DMS153 treated with DMSO at 0.1 percent for 48 hours (cell line): ENCODE measurements at regions not wholly inside any gene's neighbourhood (a gene's known extent, or its start where the extent isn't known, plus 50 kb on each side); places are given as distances from the start of the nearest gene placed in this dataset.

Experiments used
- DNase-seq: peaks from one replicate; lab custom pipeline; 2025; ENCODE audit not compliant: unreplicated experiment; lab: John Stamatoyannopoulos, UW

GRCh38 chr4:129346036-129346435 is 250.1 kb downstream of the C4orf33 start:
- no peak for DNase-seq

DNA sequence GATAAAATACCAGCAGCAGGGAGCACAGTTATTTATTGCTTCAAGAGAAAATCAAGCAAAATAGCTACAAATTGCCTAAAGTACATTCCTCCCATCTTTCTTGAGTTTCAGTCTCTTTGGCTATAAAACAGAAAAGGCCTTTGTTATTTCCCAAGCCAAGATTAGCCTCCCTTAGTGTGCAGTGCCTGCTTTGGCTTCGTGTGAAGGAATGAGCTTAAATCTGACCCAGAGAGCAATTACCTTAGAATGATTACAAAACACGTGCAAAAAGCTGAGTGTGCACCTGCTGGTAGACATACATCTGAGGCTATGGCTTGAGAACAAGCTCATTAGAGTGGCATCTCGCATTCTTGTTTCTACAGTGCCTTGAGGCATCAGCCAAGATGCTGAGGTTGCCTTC is 250.8 kb downstream of the C4orf33 start:
- DNase-seq: no peak

DNA sequence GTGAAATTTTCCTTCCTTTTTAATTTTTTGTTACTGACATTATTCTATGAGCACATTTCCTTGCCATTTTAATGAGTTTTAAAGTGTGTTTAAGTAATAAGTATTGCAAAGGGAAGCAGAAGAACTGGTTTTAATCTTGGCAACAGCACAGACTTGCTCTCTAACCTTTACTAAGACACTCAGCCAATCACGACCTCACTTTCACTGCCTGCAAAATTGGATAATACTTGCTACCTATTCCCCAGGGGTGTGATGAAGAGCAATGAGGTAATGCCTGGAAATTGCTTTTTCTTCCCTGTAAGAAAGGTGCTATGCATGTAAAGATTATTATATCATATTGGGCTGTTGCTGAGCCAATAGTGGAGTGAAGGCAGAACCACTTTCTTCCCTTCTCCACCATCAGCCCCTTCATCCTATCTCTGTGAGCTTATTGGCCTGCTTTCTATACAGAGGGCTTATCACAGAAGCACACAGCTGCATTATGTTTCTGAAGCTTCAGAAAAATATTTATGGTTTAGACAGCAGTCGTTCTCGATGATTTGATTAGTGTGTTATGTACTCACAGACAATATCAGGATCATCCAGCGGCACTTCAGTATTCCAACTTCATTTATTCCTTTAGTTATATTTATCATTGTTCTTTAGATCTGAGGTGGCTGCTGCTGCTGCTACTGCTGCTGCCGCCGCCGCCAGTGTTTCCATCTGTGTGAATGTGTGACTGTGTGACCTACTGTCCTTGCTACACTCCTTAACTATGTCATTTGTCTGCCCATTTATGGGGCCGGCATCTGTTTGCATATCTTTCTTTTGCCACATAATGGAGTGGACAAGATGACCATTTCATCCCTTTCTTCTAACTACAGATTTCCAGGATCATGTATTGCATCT is 255.1 kb downstream of the C4orf33 start:
- DNase-seq: no peak

DNA sequence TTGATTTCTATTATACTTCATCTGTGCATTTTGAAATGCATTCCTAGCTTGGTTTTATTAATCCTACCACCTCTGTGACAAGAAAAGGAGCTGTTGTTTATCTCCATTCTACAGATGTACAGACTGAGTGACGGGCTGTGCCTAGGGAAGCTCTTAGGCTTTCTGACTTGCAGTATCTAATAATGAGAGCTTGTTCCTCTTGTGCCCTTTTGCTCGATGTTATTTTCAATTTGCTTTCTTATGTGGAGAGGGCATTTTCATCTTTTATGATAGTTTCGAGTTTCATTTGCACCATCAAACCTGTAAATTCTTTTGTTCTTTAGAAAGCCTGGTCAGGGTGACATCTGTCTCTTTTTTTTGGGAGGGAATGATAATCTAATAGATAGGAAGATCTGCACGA is 256.5 kb downstream of the C4orf33 start:
- no peak for DNase-seq

DNA sequence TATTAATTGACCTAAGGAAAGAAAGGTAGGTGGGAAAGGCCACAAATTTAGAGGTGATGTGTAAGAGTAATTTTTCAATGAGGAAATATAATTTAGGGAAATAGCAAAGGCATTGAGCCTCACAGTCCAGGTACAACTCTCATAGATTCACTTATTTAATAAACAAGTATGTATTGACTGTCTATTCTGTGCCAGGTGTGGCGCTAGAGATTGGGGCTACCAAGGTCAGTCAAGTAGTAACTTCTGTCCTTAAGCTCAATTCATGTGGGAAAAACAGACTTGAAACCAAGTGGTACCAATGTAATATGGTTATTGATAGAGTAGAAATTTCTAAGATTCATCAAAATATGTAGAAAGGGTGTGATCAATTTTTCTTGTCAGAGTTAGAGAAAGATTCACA is 257.5 kb downstream of the C4orf33 start:
- DNase-seq: no peak

DNA sequence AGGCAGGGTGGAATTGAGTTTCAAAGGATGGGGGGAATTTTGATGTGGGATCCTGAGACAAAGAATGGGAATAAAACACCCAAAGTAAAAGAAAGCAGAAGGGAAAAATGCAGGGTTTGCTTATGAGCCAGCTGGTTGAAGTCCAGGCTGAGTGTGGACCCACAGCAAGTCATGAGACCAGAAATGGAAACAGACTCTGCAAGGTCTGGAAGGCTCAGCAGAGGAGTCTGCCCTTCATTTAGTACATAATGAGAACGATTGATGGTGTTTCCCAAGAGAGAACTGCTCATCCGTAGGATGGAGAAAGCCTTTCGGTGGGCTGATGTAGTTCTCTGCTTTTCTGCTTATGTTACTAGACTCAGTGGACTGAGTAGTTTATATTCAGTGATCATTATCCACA is 259.1 kb downstream of the C4orf33 start:
- no peak for DNase-seq

DNA sequence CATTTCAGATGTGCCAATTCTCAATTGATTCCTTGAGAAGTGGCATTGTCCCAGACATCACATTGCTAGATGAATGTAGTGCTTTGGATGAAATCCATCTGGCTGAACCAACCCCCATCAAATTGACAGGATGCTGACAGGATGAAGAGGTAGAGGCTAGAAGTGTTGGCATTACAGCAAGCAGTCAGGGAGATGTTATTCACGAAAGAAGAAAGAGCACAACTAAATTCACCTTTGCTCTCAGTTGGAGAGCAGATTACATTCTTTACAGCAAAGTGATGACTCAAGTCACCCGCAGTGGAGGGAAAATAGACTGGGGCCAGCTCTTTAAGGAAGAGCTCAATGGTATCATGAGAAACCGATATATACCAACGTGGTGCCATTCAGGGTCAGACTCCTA is 259.6 kb downstream of the C4orf33 start:
- DNase-seq: no peak

DNA sequence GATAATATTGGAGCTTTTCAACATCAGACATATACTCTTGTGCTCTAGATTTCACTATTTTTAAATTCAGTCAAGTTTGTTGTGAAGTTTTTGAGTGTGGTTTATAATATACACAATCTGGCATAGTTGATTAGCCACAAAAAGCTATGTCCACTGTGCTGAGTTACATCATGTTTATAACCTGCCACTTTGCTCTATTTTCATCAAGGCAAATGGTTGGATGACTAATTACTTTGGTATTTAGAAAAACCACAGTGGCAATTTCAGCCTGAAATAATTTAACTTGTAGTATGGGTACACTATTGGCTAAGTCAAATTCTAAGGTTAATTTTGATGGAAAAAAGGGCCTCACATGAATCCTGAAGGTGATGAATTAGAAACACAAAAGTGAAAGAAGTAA is 262.6 kb downstream of the C4orf33 start:
- no peak for DNase-seq

GRCh38 chr4:129359461-129359860 is 263.5 kb downstream of the C4orf33 start:
- DNase-seq: no peak

- DNase-seq: peak; percentile 81
Observed at GRCh38 chr4:129362691-129363274, 266.8 kb downstream of the C4orf33 start.

DNA sequence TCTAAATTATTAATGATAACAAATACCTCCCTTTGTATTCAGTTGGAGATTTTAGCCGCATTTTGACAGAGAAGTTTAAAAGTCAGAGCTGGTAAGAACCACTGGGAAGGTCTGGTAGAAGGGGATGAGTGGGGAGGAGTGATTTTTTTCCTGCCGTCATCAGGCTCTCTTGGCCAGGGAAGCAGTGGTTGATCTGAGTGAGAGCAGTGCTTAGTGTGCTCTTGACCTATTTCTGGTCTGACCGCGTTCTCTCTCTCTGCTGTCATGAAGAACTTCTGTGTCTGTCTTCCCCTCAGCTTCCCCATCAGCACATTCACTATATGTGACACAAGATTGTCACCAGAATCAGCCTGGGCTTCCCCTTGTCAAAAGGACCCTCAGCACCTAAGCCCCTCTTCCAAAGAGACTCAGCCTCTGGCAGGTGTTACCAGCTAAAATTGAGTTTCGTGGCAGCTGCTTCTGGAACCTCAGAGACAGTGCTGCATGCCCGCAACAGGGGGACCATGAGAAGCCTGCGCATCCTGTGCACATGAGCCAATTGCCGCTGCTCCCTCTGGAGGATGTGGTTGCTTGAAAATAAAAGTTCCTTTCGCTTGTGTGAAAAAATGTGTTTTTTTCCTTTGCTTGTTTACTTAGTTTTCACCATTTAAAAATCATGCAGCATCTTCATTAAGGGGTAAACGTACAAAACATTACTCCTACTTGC is 268.9 kb downstream of the C4orf33 start:
- DNase-seq: no peak

GRCh38 chr4:129369361-129370010 is 273.5 kb downstream of the C4orf33 start:
- DNase-seq: no peak

DNA sequence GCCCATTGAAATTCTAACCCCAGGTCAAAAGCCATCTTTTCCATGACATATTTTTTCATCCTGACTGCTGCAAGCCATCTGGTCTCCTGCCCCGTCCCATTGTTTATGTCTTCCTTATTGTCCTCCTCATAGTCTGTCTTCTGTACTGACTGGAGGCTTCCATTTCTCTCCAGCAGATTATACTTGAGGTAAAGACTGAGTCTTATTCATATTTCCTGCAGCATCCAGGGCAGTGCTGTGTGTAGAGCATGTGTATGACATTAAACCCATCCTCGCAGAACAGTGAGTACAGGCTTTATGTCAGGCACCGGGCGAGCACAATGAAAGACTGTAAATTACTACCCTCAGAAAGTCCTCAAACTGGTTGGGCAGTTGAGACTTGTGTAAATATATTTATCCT is 275.1 kb downstream of the C4orf33 start:
- no peak for DNase-seq

DNA sequence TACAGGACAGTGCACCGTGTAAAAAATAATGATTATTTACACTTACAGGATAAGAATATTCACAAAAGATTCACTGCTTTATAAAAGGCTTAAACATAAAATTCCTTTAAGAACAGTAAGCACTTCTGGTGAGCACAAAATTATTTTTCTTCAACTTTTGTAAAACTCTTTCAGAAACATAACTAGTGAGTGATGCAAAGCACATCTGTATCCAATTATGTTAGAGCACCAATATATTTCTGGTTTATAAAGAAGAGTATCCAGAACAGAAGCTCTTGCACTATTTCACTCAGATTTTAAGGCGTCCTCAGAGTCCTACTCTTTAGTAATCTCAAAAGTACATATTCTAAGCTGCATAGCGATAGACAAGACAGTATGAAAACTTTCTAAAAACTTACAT is 276.0 kb downstream of the C4orf33 start:
- no peak for DNase-seq

GRCh38 chr4:129377131-129377845 is 281.3 kb downstream of the C4orf33 start:
- DNase-seq: no peak

GRCh38 chr4:129378364-129378763 is 282.4 kb downstream of the C4orf33 start:
- DNase-seq: no peak

GRCh38 chr4:129379429-129379828 is 283.5 kb downstream of the C4orf33 start:
- DNase-seq: no peak

GRCh38 chr4:129384974-129385373 is 289.0 kb downstream of the C4orf33 start:
- no peak for DNase-seq

DNA sequence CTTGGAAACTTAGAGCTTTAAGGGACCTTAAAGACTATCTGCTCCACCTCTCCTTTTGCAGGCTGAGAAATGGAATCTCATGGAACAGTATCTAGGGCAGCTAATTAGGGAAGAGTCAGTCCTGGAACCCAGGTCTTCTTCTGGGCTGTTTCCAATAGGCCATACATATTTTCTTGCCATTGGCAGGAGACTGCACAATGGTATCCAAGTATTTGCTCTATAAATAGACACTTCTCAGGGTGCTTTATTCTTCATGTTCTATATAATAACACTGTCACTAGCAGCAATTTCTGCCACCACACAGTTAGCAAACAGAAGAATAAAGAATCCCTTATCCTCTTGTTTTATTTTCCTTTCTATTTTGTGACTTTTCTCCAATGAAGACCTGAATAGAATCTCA is 291.7 kb downstream of the C4orf33 start:
- DNase-seq: no peak

DNA sequence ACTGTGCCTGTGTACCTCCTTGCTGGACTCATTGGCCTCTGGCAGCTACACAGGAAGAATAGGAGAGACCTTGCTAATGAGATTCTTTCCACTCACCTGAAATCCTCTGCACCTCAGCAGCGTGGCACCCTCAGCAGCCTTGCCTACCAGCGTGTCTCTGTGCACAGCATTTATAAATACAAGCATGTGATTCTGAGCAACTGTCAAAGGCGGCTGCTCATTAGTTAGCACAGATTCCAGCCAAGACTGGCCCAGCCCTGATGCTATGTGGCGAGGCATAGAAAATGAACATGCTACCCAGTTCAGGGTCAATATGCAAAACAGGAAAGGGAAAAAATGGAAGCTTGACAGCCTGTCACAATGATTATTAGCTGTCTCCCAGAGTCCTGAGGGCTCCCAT is 298.0 kb downstream of the C4orf33 start:
- no peak for DNase-seq

- DNase-seq: peak; percentile 37
Observed at GRCh38 chr4:129394635-129395034, 298.7 kb downstream of the C4orf33 start.
